Activated naive CD8-positive, alpha-beta T cell (primary cell): ENCODE measurements at regions not wholly inside any gene's neighbourhood (a gene's known extent, or its start where the extent isn't known, plus 50 kb on each side); places are given as distances from the start of the nearest gene placed in this dataset.
"Not testable (repeated sequence)": the region's sequence is repeated elsewhere in the genome, so short reads cannot be mapped to it uniquely, and the experiment has no call there.

ENCODE experiments used
- H3K27ac Mint-ChIP-seq: one replicate; pipeline ENCODE4 v1.8.0; 2021; ENCODE audit warnings: mixed read lengths
- H3K27me3 Mint-ChIP-seq: one replicate; pipeline ENCODE4 v1.8.0; 2021; ENCODE audit warnings: mixed read lengths
- H3K36me3 Mint-ChIP-seq: one replicate; pipeline ENCODE4 v1.8.0; 2021; ENCODE audit warnings: mixed read lengths
- H3K4me1 Mint-ChIP-seq: one replicate; pipeline ENCODE4 v1.8.0; 2021; ENCODE audit warnings: low read depth, mixed read lengths
- H3K4me3 Mint-ChIP-seq: one replicate; pipeline ENCODE4 v1.8.0; 2021; ENCODE audit warnings: mild to moderate bottlenecking, mixed read lengths
- H3K9me3 Mint-ChIP-seq: one replicate; pipeline ENCODE4 v1.8.0; 2021; ENCODE audit warnings: low read depth, mixed read lengths

GRCh38 chr9:95574176-95574575, 57.4 kb upstream of the PTCH1 start:
- no peaks in the 10 kb centered on the region for H3K9me3 Mint-ChIP-seq
- no peak overlapping the region for H3K4me3 Mint-ChIP-seq
- H3K27me3 Mint-ChIP-seq = peaks cover 16% of the 10 kb centered on the region
- H3K4me1 Mint-ChIP-seq = peaks cover 15% of the 10 kb centered on the region
- no peak overlapping the region for H3K27ac Mint-ChIP-seq
- H3K36me3 Mint-ChIP-seq = no peaks in the 10 kb centered on the region

- no peaks in the 10 kb centered on the region for H3K36me3 Mint-ChIP-seq
- H3K9me3 Mint-ChIP-seq = no peaks in the 10 kb centered on the region
- H3K27ac Mint-ChIP-seq = no peak overlapping the region
- H3K27me3 Mint-ChIP-seq = peaks cover 19% of the 10 kb centered on the region
- no peak overlapping the region for H3K4me3 Mint-ChIP-seq
- peaks cover 17% of the 10 kb centered on the region for H3K4me1 Mint-ChIP-seq
Measured at GRCh38 chr9:95573463-95573862, 56.7 kb upstream of the PTCH1 start.

- Mint-ChIP-seq H3K36me3 (no peaks in the 10 kb centered on the region), H3K4me3 (no peak overlapping the region), H3K4me1 (peaks cover 17% of the 10 kb centered on the region), H3K9me3 (no peaks in the 10 kb centered on the region), H3K27me3 (peaks cover 19% of the 10 kb centered on the region), H3K27ac (no peak overlapping the region)
Measured at GRCh38 chr9:95572381-95573151, 55.8 kb upstream of the PTCH1 start.

- Mint-ChIP-seq H3K9me3 (no peaks in the 10 kb centered on the region), H3K4me3 (no peak overlapping the region)
Measured at GRCh38 chr9:95570646-95571045, 53.9 kb upstream of the PTCH1 start.

GRCh38 chr9:95570150-95570549, 53.4 kb upstream of the PTCH1 start:
- no peak overlapping the region for H3K4me3 Mint-ChIP-seq
- no peaks in the 10 kb centered on the region for H3K9me3 Mint-ChIP-seq
- H3K27ac Mint-ChIP-seq = no peak overlapping the region
- peaks cover 17% of the 10 kb centered on the region for H3K4me1 Mint-ChIP-seq
- no peaks in the 10 kb centered on the region for H3K36me3 Mint-ChIP-seq
- H3K27me3 Mint-ChIP-seq = peaks cover 23% of the 10 kb centered on the region

More at GRCh38 chr9:95570646-95571045, 53.9 kb upstream of the PTCH1 start:
- H3K36me3 Mint-ChIP-seq = no peaks in the 10 kb centered on the region
- peaks cover 23% of the 10 kb centered on the region for H3K27me3 Mint-ChIP-seq
- no peak overlapping the region for H3K27ac Mint-ChIP-seq
- peaks cover 17% of the 10 kb centered on the region for H3K4me1 Mint-ChIP-seq

GRCh38 chr9:95568735-95569134, 52.0 kb upstream of the PTCH1 start:
- H3K36me3 Mint-ChIP-seq, H3K4me3 Mint-ChIP-seq, H3K9me3 Mint-ChIP-seq, H3K27ac Mint-ChIP-seq: not testable (repeated sequence)
- H3K27me3 Mint-ChIP-seq = peaks cover 21% of the 10 kb centered on the region
- H3K4me1 Mint-ChIP-seq = peaks cover 17% of the 10 kb centered on the region
